ENCODE measurements at regions not wholly inside any gene's neighbourhood (a gene's known extent, or its start where the extent isn't known, plus 50 kb on each side); places are given as distances from the start of the nearest gene placed in this dataset.

GRCh38 chr11:10920205-10920604, 62.4 kb upstream of the ZBED5 start:
- CTCF ChIA-PET, result interaction anchor here (0.9 to 1.5 kb wide), 4 partner anchors 11 to 128 kb away, joined by 3 to 4 read pairs (median 3); partner anchors contain the start of gene EIF4G2
- peaks cover 15% of the 10 kb centered on the region for H3K36me3 Mint-ChIP-seq
- no peak overlapping the region for H3K4me3 Mint-ChIP-seq
- H3K9me3 Mint-ChIP-seq (ENCODE audit: low read depth), result peaks cover 17% of the 10 kb centered on the region
- no peaks in the 10 kb centered on the region for H3K27me3 Mint-ChIP-seq
- no peak overlapping the region for H3K27ac Mint-ChIP-seq
- peaks cover 15% of the 10 kb centered on the region for H3K4me1 Mint-ChIP-seq
- ATAC-seq (peak; percentile 33), DNase-seq (no peak)

GRCh38 chr11:10918698-10919097, 60.8 kb upstream of the ZBED5 start:
- Mint-ChIP-seq H3K36me3 (peaks cover 15% of the 10 kb centered on the region), H3K27me3 (no peaks in the 10 kb centered on the region), H3K4me3 (no peak overlapping the region), H3K27ac (no peak overlapping the region), H3K4me1 (peaks cover 15% of the 10 kb centered on the region), H3K9me3 (ENCODE audit: low read depth) (peaks cover 17% of the 10 kb centered on the region)
- CTCF ChIA-PET, result no interaction called here
- DNase-seq (no peak), ATAC-seq (no peak)

- CTCF ChIA-PET, result no interaction called here
- Mint-ChIP-seq H3K36me3 (peaks cover 15% of the 10 kb centered on the region), H3K4me3 (no peak overlapping the region), H3K9me3 (ENCODE audit: low read depth) (peaks cover 17% of the 10 kb centered on the region), H3K27me3 (peaks cover 3% of the 10 kb centered on the region), H3K4me1 (peaks cover 15% of the 10 kb centered on the region), H3K27ac (no peak overlapping the region)
- ATAC-seq, result no peak
- DNase-seq, result no peak
These were observed 60.4 kb upstream of the ZBED5 start for GRCh38 chr11:10918275-10918674.

- CTCF ChIA-PET, result no interaction called here
- Mint-ChIP-seq H3K27me3 (peaks cover 3% of the 10 kb centered on the region), H3K4me1 (peaks cover 15% of the 10 kb centered on the region), H3K9me3 (ENCODE audit: low read depth) (peaks cover 17% of the 10 kb centered on the region), H3K4me3 (no peak overlapping the region), H3K36me3 (peaks cover 15% of the 10 kb centered on the region), H3K27ac (no peak overlapping the region)
- DNase-seq (no peak), ATAC-seq (no peak)
These were observed 59.9 kb upstream of the ZBED5 start for GRCh38 chr11:10917802-10918201.

- H3K9me3 Mint-ChIP-seq (ENCODE audit: low read depth), result peaks cover 17% of the 10 kb centered on the region
- H3K27me3 Mint-ChIP-seq, result peaks cover 3% of the 10 kb centered on the region
- H3K27ac Mint-ChIP-seq, result no peak overlapping the region
- H3K4me3 Mint-ChIP-seq, result no peak overlapping the region
- peaks cover 15% of the 10 kb centered on the region for H3K4me1 Mint-ChIP-seq
- CTCF ChIA-PET, result interaction anchor here (0.7 kb wide), 1 partner anchor 38 kb away, joined by 3 read pairs; no protein-coding TSS in a partner anchor
- peaks cover 15% of the 10 kb centered on the region for H3K36me3 Mint-ChIP-seq
- ATAC-seq (no peak), DNase-seq (no peak)
These were observed 58.8 kb upstream of the ZBED5 start for GRCh38 chr11:10916665-10917064.

GRCh38 chr11:10914050-10914449, 56.2 kb upstream of the ZBED5 start:
- Mint-ChIP-seq H3K4me1 (peaks cover 5% of the 10 kb centered on the region), H3K27me3 (peaks cover 6% of the 10 kb centered on the region), H3K9me3 (ENCODE audit: low read depth) (peaks cover 17% of the 10 kb centered on the region), H3K4me3 (no peak overlapping the region), H3K36me3 (peaks cover 15% of the 10 kb centered on the region), H3K27ac (no peak overlapping the region)
- CTCF ChIA-PET, result interaction anchor here (1.0 to 1.7 kb wide), 3 partner anchors 20 to 121 kb away, joined by 3 to 7 read pairs (median 3); no protein-coding TSS in a partner anchor
- ATAC-seq (no peak), DNase-seq (no peak)

GRCh38 chr11:10913075-10913474, 55.2 kb upstream of the ZBED5 start:
- no peak for ATAC-seq
- H3K4me3 Mint-ChIP-seq, result no peak overlapping the region
- peaks cover 5% of the 10 kb centered on the region for H3K4me1 Mint-ChIP-seq
- no peak overlapping the region for H3K27ac Mint-ChIP-seq
- H3K9me3 Mint-ChIP-seq (ENCODE audit: low read depth), result peaks cover 10% of the 10 kb centered on the region
- peaks cover 8% of the 10 kb centered on the region for H3K36me3 Mint-ChIP-seq
- H3K27me3 Mint-ChIP-seq, result peaks cover 6% of the 10 kb centered on the region
- no peak for DNase-seq
- CTCF ChIA-PET, result interaction anchor here (0.7 to 1.7 kb wide), 2 partner anchors 34 to 121 kb away, joined by 3 to 7 read pairs; no protein-coding TSS in a partner anchor

GRCh38 chr11:10911907-10912306, 54.1 kb upstream of the ZBED5 start:
- H3K9me3 Mint-ChIP-seq (ENCODE audit: low read depth), result peaks cover 6% of the 10 kb centered on the region
- CTCF ChIA-PET, result interaction anchor here (1.3 kb wide), 1 partner anchor 22 kb away, joined by 3 read pairs; no protein-coding TSS in a partner anchor
- H3K36me3 Mint-ChIP-seq, result peaks cover 5% of the 10 kb centered on the region
- H3K4me1 Mint-ChIP-seq, result peaks cover 4% of the 10 kb centered on the region
- ATAC-seq, result no peak
- DNase-seq, result no peak
- H3K27ac Mint-ChIP-seq, result no peak overlapping the region
- H3K27me3 Mint-ChIP-seq, result peaks cover 6% of the 10 kb centered on the region
- no peak overlapping the region for H3K4me3 Mint-ChIP-seq

- DNase-seq (no peak), ATAC-seq (no peak)
- Mint-ChIP-seq H3K27ac (no peak overlapping the region), H3K4me3 (no peak overlapping the region), H3K36me3 (no peaks in the 10 kb centered on the region), H3K9me3 (ENCODE audit: low read depth) (no peaks in the 10 kb centered on the region), H3K27me3 (peaks cover 16% of the 10 kb centered on the region), H3K4me1 (no peaks in the 10 kb centered on the region)
- CTCF ChIA-PET, result interaction anchor here (1.2 kb wide), 1 partner anchor 116 kb away, joined by 3 read pairs; no protein-coding TSS in a partner anchor
These were observed 51.5 kb upstream of the ZBED5 start for GRCh38 chr11:10909141-10909883.

- Mint-ChIP-seq H3K36me3 (no peaks in the 10 kb centered on the region), H3K4me1 (no peaks in the 10 kb centered on the region), H3K9me3 (ENCODE audit: low read depth) (no peaks in the 10 kb centered on the region), H3K4me3 (no peak overlapping the region), H3K27ac (no peak overlapping the region), H3K27me3 (peaks cover 13% of the 10 kb centered on the region)
- ATAC-seq (no peak), DNase-seq (no peak)
- CTCF ChIA-PET, result interaction anchor here (0.7 to 1.7 kb wide), 3 partner anchors 30 to 138 kb away, joined by 3 to 7 read pairs (median 3); no protein-coding TSS in a partner anchor
These were observed 50.5 kb upstream of the ZBED5 start for GRCh38 chr11:10908215-10908951.
